ENCODE measurements at regions not wholly inside any gene's neighbourhood (a gene's known extent, or its start where the extent isn't known, plus 50 kb on each side); places are given as distances from the start of the nearest gene placed in this dataset.
"Not testable (repeated sequence)": the region's sequence is repeated elsewhere in the genome, so short reads cannot be mapped to it uniquely, and the experiment has no call there.

- no peak for DNase-seq
Observed at GRCh38 chr15:24733659-24734058, 58.1 kb downstream of the NPAP1 start.

GRCh38 chr15:24734396-24734795, 58.8 kb downstream of the NPAP1 start:
- no peak for DNase-seq

DNA sequence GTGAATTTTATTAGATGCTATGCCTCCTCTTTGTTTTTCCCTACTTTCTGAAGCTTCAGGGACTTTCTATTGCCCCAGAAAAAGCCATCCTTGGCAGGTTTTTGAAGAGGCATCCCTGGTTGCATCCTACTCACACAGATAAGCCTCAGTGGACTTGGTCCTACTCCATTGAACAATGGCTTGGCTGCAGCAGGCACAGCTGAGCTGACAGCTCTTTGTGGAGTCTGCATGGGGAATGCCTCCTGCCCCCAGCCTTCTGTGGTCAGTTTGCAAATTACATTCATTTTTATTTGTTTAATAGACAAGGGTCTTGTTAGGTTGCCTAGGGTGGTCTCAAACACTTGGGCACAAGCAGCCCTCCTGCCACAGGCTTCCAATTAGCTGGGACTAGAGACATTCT, 69.7 kb downstream of the NPAP1 start:
- no peak for DNase-seq

DNA sequence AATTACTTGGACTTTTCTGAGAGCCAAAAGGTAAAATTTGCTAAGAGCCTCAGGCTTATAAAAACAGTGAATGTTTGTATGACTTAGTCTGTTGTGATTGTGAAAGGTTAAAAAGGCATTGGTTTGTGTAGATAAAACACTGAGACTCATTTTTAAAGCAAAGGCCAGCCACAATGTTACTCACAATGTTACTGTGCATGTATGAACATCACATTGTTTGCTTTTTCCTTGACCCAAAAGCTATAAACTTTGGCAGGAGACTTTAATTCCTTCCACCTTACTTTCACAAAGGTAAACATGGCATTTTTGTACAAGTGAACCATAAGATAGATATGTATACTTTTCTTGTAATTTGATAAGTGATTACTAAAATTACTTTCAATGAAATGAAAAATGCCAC, 70.5 kb downstream of the NPAP1 start:
- DNase-seq, result no peak

DNA sequence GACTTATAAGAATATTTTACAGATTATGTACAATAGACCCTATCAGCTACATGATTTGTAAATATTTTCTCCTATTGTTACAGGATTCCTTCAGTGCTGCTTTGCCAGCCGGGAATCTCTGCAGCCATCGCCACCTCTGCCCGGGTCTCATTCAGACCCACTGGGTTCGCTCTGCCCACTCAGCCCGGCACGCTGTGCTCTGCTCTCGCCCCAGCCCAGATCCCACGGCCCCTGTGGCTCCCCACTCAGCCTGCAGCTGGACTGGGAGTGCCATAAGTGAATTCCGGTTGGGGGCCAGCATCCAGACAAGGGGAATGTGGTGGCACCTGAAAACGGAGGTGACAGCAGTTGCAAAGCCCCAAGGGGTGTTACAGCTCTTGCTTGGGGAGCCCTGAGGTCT, 71.8 kb downstream of the NPAP1 start:
- no peak for DNase-seq

DNA sequence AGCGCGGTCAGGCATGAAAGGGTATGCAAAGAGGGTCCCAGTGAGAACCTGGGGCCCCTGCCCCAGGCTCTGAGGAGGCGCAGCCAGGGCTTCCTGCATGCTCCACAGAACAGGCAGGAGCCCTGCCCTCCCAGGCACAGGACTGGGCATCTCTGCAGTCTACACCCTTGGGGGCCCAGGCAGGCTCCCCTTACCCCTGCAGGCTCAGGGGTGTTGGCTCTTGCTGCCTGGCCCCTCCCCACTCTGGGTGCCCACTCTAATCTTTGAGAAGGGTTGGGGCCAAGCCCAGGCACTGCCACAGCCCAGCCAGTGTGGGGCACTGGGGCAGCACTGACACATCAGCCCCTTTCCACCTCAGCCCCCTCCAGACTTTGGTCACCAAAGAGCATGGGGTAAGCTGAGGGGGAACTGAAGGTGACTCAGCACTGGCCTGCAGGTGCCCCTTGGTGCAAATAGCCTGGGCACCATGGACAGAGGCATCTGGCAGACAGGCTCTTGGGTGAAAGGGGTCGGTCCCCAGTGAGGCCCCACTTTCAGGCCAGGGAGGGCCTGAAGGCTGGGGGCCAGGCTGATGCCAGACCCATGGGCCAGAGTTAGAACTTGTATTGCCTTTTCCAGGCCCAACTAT, 73.4 kb downstream of the NPAP1 start:
- DNase-seq, result no peak

DNA sequence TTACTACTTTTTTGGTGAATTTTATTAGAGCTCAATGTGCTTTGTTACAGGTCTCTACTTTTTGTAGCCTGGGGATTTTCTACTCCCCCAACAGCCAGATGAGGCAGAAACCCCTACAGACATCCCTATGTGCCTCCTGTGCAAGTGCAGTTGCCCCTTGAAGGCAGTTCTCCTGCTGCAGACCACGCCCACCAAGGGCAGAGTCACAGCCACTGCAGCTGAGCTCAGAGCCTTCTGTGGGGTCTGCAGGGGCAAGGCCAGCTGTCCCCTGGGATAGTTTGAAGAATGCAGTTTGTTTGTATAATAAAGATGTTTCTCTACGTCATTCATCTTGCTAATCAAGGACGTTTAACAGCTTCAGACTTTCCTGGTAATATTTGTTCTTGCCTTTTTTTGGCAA, 76.8 kb downstream of the NPAP1 start:
- DNase-seq, result no peak

GRCh38 chr15:24756101-24756500, 80.5 kb downstream of the NPAP1 start:
- DNase-seq, result no peak

DNA sequence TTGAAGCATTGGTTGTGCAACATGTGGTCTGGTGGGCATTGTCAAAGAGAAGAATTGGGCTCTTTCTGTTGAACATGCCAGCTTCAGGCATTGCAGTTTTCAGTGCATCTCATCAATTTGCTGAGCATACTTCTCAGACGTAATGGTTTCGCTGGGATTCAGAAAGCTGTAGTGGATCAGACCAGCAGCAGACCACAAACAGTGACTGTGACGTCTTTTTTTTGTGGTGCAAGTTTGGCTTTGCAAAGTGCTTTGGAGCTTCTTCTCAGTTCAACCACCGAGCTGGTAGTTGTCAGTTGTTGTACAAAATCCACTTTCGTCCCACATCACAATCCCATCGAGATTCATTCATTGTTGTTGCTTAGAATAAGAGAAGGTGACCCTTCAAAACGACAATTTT, 84.5 kb downstream of the NPAP1 start:
- DNase-seq, result no peak

DNA sequence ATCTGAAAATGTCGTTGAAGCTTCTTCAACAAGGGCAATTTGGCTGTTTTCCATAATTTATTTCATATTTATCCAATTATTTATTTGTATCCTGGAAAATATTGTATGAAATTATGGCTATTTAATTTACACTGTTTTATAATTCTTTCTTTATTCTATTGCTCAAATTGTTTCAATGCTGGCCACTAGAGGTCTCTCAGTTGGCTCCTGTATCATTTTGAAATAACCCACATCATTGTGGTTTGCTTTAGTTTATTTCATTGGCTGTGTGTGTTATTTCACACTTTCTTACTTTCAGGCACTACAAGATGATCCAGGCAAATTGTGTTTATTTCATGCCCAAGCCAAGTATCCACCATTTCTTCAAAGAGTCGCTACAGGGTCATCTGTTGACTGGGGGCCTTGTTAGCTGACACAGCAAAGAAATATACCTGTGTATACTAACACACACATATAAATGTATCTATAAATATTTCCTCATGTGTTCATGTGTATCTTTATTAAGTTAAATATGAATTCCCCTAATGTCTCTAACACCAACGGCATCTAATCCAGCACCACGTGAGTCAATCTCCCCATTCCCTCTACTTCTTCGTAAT, 86.2 kb downstream of the NPAP1 start:
- no peak for DNase-seq

DNA sequence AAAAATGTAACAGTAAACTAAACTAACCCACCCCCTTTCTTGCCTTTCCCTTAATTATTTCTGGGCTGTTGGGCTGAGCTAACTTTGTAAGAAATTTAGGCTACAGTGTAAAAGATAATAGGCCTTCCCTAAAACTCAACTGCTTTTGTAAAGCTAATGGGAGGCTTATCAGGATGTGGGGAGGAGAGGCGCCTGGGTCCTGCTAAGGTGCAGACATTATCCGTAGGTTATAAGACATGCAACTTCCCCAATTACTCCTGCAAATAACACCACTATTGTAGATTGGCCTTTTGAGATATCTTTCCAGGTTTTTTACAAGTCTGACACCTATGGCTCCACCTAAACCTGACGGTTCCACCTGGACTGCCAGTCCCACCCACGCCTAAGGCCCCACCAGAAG, 88.3 kb downstream of the NPAP1 start:
- no peak for DNase-seq

DNA sequence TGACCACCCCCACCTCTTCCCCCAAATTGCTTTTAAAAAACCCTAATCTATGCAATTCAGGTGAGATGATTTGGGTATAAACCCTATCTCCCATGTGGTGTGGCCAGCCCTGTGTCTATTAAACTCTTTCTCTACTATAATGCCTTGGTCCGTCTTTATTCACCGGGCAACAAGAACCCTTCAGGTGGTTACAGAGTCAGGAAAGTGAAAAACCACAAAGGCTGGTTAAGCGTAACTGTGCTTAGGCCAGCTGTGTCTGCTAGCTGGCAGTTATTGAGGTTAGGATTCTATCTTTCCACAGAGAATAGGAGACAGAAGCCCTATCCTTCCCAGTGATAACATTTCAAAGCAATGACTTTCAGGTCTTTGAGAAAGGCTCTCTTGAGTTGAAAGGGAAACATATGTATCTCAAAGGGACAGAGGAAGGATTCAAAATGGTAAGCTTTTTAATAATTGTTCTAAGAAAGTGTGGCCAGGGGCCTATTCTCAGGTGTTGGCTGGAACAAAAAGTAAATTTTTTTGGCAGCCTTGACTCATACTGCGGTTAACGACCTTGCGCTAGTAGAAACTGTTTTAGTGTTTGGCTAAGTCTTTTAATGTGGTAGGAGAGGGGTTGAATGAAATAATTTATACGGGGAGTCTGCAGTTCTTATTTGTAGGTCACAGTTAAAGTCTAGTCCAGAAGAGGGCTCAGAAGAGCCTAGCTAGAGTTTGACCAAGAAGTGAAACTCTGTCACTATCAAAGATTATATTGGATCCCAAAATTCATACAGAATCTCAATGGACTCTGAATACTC, 89.0 kb downstream of the NPAP1 start:
- DNase-seq, result no peak

GRCh38 chr15:24766511-24767133, 91.0 kb downstream of the NPAP1 start:
- DNase-seq, result no peak

DNA sequence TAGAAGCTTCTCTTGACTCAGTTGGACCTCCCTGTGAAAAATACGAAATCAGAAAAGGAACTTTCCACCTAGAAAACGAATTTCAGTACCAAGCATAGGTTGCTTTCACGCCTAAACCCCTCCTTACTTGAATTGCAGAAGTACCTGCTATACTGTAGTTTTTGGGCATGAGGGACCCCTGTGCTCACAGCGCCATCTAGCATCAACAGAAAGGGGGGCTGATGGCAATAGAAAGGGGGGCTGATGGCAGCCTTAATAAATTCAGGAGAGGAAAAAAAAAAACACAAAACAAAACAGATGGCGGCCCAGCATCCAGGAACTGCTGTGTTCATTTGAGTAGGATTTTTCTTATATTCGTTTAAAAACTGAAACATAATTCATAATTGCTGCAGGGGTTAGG, 96.7 kb downstream of the NPAP1 start:
- DNase-seq, result no peak

GRCh38 chr15:24772686-24773373, 97.3 kb downstream of the NPAP1 start:
- DNase-seq, result peak; percentile 35

DNA sequence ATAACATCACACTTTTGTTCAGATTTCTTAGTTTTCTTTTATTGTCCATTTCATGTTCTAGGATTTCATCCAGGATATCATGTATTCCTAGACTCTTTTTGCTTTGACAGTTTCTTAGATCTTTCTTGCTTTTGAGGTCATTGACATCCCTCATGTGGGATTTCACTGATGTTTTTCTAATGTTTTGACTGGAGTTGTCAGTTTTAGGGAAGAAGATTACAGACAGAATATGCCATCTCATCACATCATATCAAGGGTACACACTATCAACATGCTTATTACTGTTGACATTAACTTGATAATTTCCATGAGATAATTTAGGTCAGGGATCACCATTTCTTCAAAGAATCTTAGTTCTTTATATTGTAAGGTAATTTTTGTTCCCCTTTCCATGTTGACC, 101.7 kb downstream of the NPAP1 start:
- DNase-seq, result no peak

- no peak for DNase-seq
Observed at GRCh38 chr15:24784506-24784905, 108.9 kb downstream of the NPAP1 start.

- no peak for DNase-seq
Observed at GRCh38 chr15:24786347-24786746, 110.8 kb downstream of the NPAP1 start.

DNA sequence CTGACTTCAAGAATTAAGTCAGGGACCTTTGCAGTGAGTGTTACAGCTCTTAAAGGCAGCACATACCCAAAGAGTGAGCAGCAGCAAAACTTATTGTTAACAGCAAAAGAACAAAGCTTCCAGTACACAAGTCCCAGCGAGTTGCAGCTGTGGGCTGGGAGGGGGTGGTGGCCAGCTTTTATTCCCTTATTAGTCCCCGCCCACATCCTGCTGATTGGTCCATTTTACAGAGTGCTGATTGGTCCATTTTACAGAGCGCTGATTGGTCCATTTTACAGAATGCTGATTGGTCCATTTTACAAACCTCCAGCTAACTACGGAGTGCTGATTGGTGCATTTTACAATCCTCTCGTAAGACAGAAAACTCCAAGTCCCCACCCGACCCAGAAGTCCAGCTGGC, 127.0 kb downstream of the NPAP1 start:
- not testable (repeated sequence) for DNase-seq

DNA sequence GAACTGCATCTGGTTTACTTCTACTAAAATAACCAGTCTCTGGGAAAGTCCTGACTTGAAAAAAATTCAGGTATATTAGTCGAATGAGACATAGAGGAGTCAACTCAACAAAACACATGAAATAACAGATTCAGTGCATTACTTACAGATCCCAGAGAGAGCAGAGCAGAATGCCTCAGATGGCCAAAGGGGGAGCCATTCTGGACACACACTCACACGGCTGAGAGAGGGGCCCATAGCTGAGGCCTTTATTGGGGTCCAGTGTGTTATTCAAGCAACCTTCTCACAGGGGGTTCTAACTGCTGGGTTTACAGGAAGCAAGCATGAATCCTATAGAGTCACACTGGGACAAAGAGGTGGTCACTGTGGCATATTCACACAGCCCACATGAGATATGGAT, 135.1 kb upstream of the SNRPN start:
- DNase-seq, result no peak

DNA sequence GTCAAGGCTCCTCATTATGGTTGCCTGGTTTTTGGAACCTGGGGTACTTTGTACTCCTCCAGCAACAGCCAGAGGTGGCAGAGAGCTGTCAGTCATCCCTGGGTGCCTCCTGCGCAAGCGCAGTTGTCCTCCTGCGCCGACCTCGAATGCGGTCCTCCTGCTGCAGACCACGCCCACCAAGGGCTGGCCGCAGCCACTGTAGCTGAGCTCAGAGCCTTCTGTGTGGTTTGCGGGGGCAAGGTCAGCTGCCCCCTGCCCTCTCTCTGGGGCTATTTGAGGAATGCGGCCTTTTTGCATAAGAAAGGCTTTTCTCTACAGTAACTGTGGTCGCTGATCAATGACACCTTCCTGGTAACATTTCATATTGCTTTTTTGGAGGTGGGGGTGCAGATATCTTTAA, 131.3 kb upstream of the SNRPN start:
- no peak for DNase-seq

DNA sequence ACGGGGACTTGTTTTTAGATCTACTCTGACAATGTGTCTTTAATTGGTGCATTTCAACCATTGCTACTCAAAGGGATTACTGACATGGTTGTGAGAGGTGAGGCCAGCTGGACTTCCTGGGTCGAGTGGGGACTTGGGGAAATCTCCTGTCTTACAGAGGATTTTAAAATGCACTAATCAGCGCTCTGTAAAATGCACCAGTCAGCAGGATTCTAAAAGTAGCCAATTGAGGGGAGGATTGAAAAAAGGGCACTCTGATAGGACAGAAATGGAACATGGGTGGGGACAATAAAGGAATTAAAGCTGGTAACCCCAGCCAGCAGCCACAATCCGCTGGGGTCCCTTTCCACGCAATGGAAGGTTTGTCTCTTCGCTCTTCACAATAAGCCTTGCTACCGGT, 122.5 kb upstream of the SNRPN start:
- no peak for DNase-seq

DNA sequence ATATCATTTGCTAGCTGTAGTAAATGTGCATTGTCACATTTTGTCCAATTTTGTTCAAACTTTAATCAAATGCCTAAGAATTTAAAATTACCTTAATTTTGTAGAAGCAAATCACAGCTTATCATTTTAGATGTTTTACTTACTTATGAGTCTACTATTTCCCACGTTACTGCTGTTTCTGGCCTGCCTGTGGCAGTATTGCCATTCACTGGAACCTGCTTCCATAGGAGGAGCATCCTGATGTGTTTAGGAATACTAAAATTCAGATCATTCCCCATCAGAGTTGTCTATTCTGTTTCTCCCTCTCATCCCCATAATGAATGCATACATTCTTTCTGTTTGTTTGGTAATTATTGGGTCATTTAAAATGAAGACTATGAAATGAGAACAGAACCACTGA, 119.5 kb upstream of the SNRPN start:
- DNase-seq, result no peak

Data from CD4-positive, alpha-beta T cell treated with Interleukin-17A for 4 hours (primary cell).